ENCODE measurements at regions not wholly inside any gene's neighbourhood (a gene's known extent, or its start where the extent isn't known, plus 50 kb on each side); places are given as distances from the start of the nearest gene placed in this dataset.
A peak's percentile ranks its signal among the peaks of the same experiment; 100 is the strongest.

- Histone ChIP-seq H3K4me3 (ENCODE audit: low read length in 2 of 2) (peak overlapping the region; percentile 22 to 53), H3K9ac (ENCODE audit: low read depth, low read length, poor library complexity) (peak overlapping the region; percentile 46), H2BK12ac (ENCODE audit: low read length) (no peak overlapping the region), H3K4ac (ENCODE audit: low read length) (no peak overlapping the region), H2AK5ac (ENCODE audit: low read depth, low read length) (no peak overlapping the region), H3K4me2 (ENCODE audit: insufficient read depth, low read length, poor library complexity, severe bottlenecking) (peak overlapping the region; percentile 81), H3K27ac (replicated peaks; ENCODE audit: low read length) (peak overlapping the region; percentile 77), H3K36me3 (replicated peaks in 1 of 2; ENCODE audit: control insufficient read depth in 2 of 2, insufficient read depth in 2 of 2, low read length in 2 of 2) (peaks cover 2 to 36% of the 10 kb centered on the region in 2 donors), H2AFZ (ENCODE audit: low read length) (no peak overlapping the region), H3K9me3 (replicated peaks in 1 of 2; ENCODE audit: control insufficient read depth in 2 of 2, insufficient read depth in 1 of 2, low read depth in 1 of 2, low read length in 2 of 2) (no peaks in the 10 kb centered on the region), H2BK15ac (ENCODE audit: low read length) (no peak overlapping the region), H3K27me3 (ENCODE audit: control insufficient read depth in 3 of 3, insufficient read depth in 3 of 3, low read depth in 1 of 3, low read length in 3 of 3) (no peaks in the 10 kb centered on the region), H3K18ac (ENCODE audit: low read length) (peak overlapping the region; percentile 44), H3K4me1 (ENCODE audit: control insufficient read depth in 2 of 2, insufficient read depth in 1 of 2, low read depth in 1 of 2, low read length in 2 of 2) (peaks cover 33 to 48% of the 10 kb centered on the region in 2 donors), H3K23ac (ENCODE audit: low read depth, low read length, poor library complexity) (no peak overlapping the region), H2BK120ac (ENCODE audit: low read depth, low read length) (no peak overlapping the region), H4K91ac (ENCODE audit: low read depth, low read length, poor library complexity) (no peak overlapping the region), H4K8ac (ENCODE audit: low read depth, low read length) (no peak overlapping the region), H2BK5ac (ENCODE audit: low read length) (no peak overlapping the region), H3K79me1 (ENCODE audit: low read depth, low read length) (peaks cover 5% of the 10 kb centered on the region), H3K14ac (ENCODE audit: low read length) (no peak overlapping the region)
- no peak for DNase-seq (ENCODE audit: low spot score)
- no CpG with 5 or more reads among the region's 7 CpGs for WGBS, 2 donors (ENCODE audit: extremely low coverage in 2 of 2, insufficient read length in 2 of 2, insufficient replicate concordance in 1 of 2)
Measured at GRCh38 chr11:8809241-8809938, 101.6 kb upstream of the AKIP1 start.

- H2BK12ac ChIP-seq (ENCODE audit: low read length), result no peak overlapping the region
- H2AFZ ChIP-seq (ENCODE audit: low read length), result peak overlapping the region; percentile 85
- no peak for DNase-seq (ENCODE audit: low spot score)
- peaks cover 33 to 49% of the 10 kb centered on the region in 2 donors for H3K4me1 ChIP-seq (ENCODE audit: control insufficient read depth in 2 of 2, insufficient read depth in 1 of 2, low read depth in 1 of 2, low read length in 2 of 2)
- H3K4ac ChIP-seq (ENCODE audit: low read length), result no peak overlapping the region
- peak overlapping the region; percentile 28 for H3K23ac ChIP-seq (ENCODE audit: low read depth, low read length, poor library complexity)
- H3K4me3 ChIP-seq (ENCODE audit: low read length in 2 of 2), result peak overlapping the region; percentile 53 to 75
- H3K9me3 ChIP-seq (replicated peaks in 1 of 2; ENCODE audit: control insufficient read depth in 2 of 2, insufficient read depth in 1 of 2, low read depth in 1 of 2, low read length in 2 of 2), result no peaks in the 10 kb centered on the region
- H2BK5ac ChIP-seq (ENCODE audit: low read length), result peak overlapping the region; percentile 67
- H3K18ac ChIP-seq (ENCODE audit: low read length), result peak overlapping the region; percentile 89
- H3K27ac ChIP-seq (replicated peaks; ENCODE audit: low read length), result peak overlapping the region; percentile 77
- peaks cover 5% of the 10 kb centered on the region for H3K79me1 ChIP-seq (ENCODE audit: low read depth, low read length)
- no CpG with 5 or more reads among the region's 8 CpGs for WGBS, 2 donors (ENCODE audit: extremely low coverage in 2 of 2, insufficient read length in 2 of 2, insufficient replicate concordance in 1 of 2)
- H2BK120ac ChIP-seq (ENCODE audit: low read depth, low read length), result no peak overlapping the region
- peak overlapping the region; percentile 81 for H3K4me2 ChIP-seq (ENCODE audit: insufficient read depth, low read length, poor library complexity, severe bottlenecking)
- H2BK15ac ChIP-seq (ENCODE audit: low read length), result peak overlapping the region; percentile 18
- no peak overlapping the region for H3K14ac ChIP-seq (ENCODE audit: low read length)
- no peak overlapping the region for H2AK5ac ChIP-seq (ENCODE audit: low read depth, low read length)
- H3K36me3 ChIP-seq (replicated peaks in 1 of 2; ENCODE audit: control insufficient read depth in 2 of 2, insufficient read depth in 2 of 2, low read length in 2 of 2), result peaks cover 2 to 32% of the 10 kb centered on the region in 2 donors
- H4K91ac ChIP-seq (ENCODE audit: low read depth, low read length, poor library complexity), result no peak overlapping the region
- H3K9ac ChIP-seq (ENCODE audit: low read depth, low read length, poor library complexity), result peak overlapping the region; percentile 88
- H4K8ac ChIP-seq (ENCODE audit: low read depth, low read length), result no peak overlapping the region
- no peaks in the 10 kb centered on the region for H3K27me3 ChIP-seq (ENCODE audit: control insufficient read depth in 3 of 3, insufficient read depth in 3 of 3, low read depth in 1 of 3, low read length in 3 of 3)
Measured at GRCh38 chr11:8809939-8810539, 101.0 kb upstream of the AKIP1 start.

- Histone ChIP-seq H3K9ac (ENCODE audit: low read depth, low read length, poor library complexity) (peak overlapping the region; percentile 88), H3K36me3 (replicated peaks in 1 of 2; ENCODE audit: control insufficient read depth in 2 of 2, insufficient read depth in 2 of 2, low read length in 2 of 2) (peaks cover 2 to 27% of the 10 kb centered on the region in 2 donors), H2AK5ac (ENCODE audit: low read depth, low read length) (peak overlapping the region; percentile 28), H4K91ac (ENCODE audit: low read depth, low read length, poor library complexity) (peak overlapping the region; percentile 56), H3K14ac (ENCODE audit: low read length) (peak overlapping the region; percentile 17), H2BK5ac (ENCODE audit: low read length) (peak overlapping the region; percentile 67), H3K79me1 (ENCODE audit: low read depth, low read length) (peaks cover 3% of the 10 kb centered on the region), H3K4me2 (ENCODE audit: insufficient read depth, low read length, poor library complexity, severe bottlenecking) (peak overlapping the region; percentile 81), H2BK12ac (ENCODE audit: low read length) (no peak overlapping the region), H3K4me1 (ENCODE audit: control insufficient read depth in 2 of 2, insufficient read depth in 1 of 2, low read depth in 1 of 2, low read length in 2 of 2) (peaks cover 33 to 51% of the 10 kb centered on the region in 2 donors), H2BK120ac (ENCODE audit: low read depth, low read length) (no peak overlapping the region), H2AFZ (ENCODE audit: low read length) (peak overlapping the region; percentile 85), H3K9me3 (replicated peaks in 1 of 2; ENCODE audit: control insufficient read depth in 2 of 2, insufficient read depth in 1 of 2, low read depth in 1 of 2, low read length in 2 of 2) (no peaks in the 10 kb centered on the region), H3K18ac (ENCODE audit: low read length) (peak overlapping the region; percentile 89), H4K8ac (ENCODE audit: low read depth, low read length) (no peak overlapping the region), H3K4ac (ENCODE audit: low read length) (no peak overlapping the region), H2BK15ac (ENCODE audit: low read length) (peak overlapping the region; percentile 47), H3K23ac (ENCODE audit: low read depth, low read length, poor library complexity) (peak overlapping the region; percentile 28), H3K27me3 (ENCODE audit: control insufficient read depth in 3 of 3, insufficient read depth in 3 of 3, low read depth in 1 of 3, low read length in 3 of 3) (no peaks in the 10 kb centered on the region), H3K4me3 (ENCODE audit: low read length in 2 of 2) (peak overlapping the region; percentile 53 to 75), H3K27ac (replicated peaks; ENCODE audit: low read length) (peak overlapping the region; percentile 77)
- no CpG with 5 or more reads among the region's 28 CpGs for WGBS, 2 donors (ENCODE audit: extremely low coverage in 2 of 2, insufficient read length in 2 of 2, insufficient replicate concordance in 1 of 2)
- peak; percentile 82 for DNase-seq (ENCODE audit: low spot score)
Measured at GRCh38 chr11:8810540-8811301, 100.3 kb upstream of the AKIP1 start.

GRCh38 chr11:8811571-8811970 is 99.4 kb upstream of the AKIP1 start:
- peak overlapping the region; percentile 77 for H3K27ac ChIP-seq (replicated peaks; ENCODE audit: low read length)
- no peak overlapping the region for H2AFZ ChIP-seq (ENCODE audit: low read length)
- no peak for DNase-seq (ENCODE audit: low spot score)
- no peak overlapping the region for H2BK5ac ChIP-seq (ENCODE audit: low read length)
- H3K4me2 ChIP-seq (ENCODE audit: insufficient read depth, low read length, poor library complexity, severe bottlenecking), result no peak overlapping the region
- H3K23ac ChIP-seq (ENCODE audit: low read depth, low read length, poor library complexity), result no peak overlapping the region
- peaks cover 2 to 21% of the 10 kb centered on the region in 2 donors for H3K36me3 ChIP-seq (replicated peaks in 1 of 2; ENCODE audit: control insufficient read depth in 2 of 2, insufficient read depth in 2 of 2, low read length in 2 of 2)
- no CpG with 5 or more reads among the region's 1 CpG for WGBS, 2 donors (ENCODE audit: extremely low coverage in 2 of 2, insufficient read length in 2 of 2, insufficient replicate concordance in 1 of 2)
- no peak overlapping the region for H2AK5ac ChIP-seq (ENCODE audit: low read depth, low read length)
- H3K9me3 ChIP-seq (replicated peaks in 1 of 2; ENCODE audit: control insufficient read depth in 2 of 2, insufficient read depth in 1 of 2, low read depth in 1 of 2, low read length in 2 of 2), result no peaks in the 10 kb centered on the region
- H3K18ac ChIP-seq (ENCODE audit: low read length), result no peak overlapping the region
- H3K4me1 ChIP-seq (ENCODE audit: control insufficient read depth in 2 of 2, insufficient read depth in 1 of 2, low read depth in 1 of 2, low read length in 2 of 2), result peaks cover 33 to 46% of the 10 kb centered on the region in 2 donors
- H4K8ac ChIP-seq (ENCODE audit: low read depth, low read length), result no peak overlapping the region
- no peak overlapping the region for H3K4ac ChIP-seq (ENCODE audit: low read length)
- peaks cover 3% of the 10 kb centered on the region for H3K79me1 ChIP-seq (ENCODE audit: low read depth, low read length)
- H2BK120ac ChIP-seq (ENCODE audit: low read depth, low read length), result no peak overlapping the region
- peak overlapping the region; percentile 52 for H3K9ac ChIP-seq (ENCODE audit: low read depth, low read length, poor library complexity)
- no peak overlapping the region for H2BK15ac ChIP-seq (ENCODE audit: low read length)
- H4K91ac ChIP-seq (ENCODE audit: low read depth, low read length, poor library complexity), result peak overlapping the region; percentile 56
- H2BK12ac ChIP-seq (ENCODE audit: low read length), result no peak overlapping the region
- no peak overlapping the region for H3K14ac ChIP-seq (ENCODE audit: low read length)
- no peak overlapping the region for H3K4me3 ChIP-seq (ENCODE audit: low read length in 2 of 2)
- H3K27me3 ChIP-seq (ENCODE audit: control insufficient read depth in 3 of 3, insufficient read depth in 3 of 3, low read depth in 1 of 3, low read length in 3 of 3), result no peaks in the 10 kb centered on the region
